ENCODE measurements at regions not wholly inside any gene's neighbourhood (a gene's known extent, or its start where the extent isn't known, plus 50 kb on each side); places are given as distances from the start of the nearest gene placed in this dataset.
"Not testable (repeated sequence)": the region's sequence is repeated elsewhere in the genome, so short reads cannot be mapped to it uniquely, and the experiment has no call there.

DNA sequence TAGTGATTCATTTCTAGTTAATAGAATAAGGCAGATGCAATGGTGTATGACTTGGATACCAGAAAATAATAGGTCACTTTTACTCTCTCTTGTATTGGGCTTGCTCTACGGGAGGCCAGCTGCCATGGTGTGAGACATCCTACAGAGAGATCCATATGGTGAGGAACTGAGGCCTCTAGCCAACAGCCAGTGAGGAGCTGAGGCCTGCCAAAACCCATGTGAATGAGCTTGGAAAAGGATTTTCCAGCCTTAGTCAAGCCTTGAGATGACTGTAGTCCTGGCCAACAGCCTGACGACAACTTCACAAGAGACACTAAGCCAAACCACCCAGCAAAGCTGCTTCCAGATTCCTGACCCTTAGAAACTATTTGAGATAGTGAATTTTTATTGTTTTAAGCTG lies 1300.2 kb downstream of the RAPGEF2 start:
- DNase-seq (ENCODE audit: low read depth in 2 of 3, low spot score in 1 of 3) = no peak

DNA sequence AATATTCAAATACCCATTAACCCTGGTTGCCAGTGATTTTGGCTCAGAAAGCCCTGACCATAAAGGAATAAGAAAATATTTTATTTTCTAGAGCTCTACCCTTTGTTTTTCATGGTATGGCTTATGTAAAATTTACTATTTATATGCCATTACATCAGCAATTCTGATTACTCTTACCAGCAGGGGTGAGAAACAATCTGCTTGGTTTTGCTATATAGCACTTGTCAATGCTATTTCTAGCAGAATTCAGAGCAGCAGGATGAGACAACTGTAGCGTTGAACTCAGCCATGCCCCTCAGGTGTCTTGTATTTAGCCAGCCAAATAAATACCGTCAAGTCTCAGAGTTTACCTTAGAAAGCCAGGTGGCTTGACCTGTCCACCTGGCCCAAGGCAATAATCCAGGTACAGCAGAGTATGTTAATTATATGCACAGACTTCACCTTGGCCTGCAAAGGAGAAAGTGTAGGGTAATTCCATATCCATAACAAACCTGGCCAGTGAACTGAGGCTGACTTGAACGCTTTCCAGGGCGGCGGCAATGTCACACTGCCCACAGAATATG lies 1303.5 kb downstream of the RAPGEF2 start:
- no peak for DNase-seq (ENCODE audit: low read depth in 2 of 3, low spot score in 1 of 3)

DNA sequence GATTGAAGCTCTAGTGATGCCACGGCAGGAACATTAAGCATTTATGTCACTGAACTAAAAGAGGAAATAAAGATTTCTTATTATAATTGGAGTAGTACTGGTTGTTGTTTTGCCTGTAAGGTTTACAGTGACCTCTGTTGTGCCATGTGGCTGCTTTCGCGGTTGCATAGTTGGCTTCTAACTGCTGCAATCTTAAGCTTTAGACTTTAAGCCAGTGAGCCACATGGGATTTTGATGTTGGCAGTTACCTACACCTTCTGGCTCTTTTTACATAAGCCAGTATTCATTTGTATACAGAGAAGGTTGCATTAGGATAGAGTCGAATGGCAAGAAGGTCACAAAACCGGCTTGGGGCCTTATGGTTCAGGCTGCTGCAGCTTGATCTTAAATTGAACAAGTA lies 1311.6 kb downstream of the RAPGEF2 start:
- DNase-seq (ENCODE audit: low read depth in 2 of 3, low spot score in 1 of 3) = no peak

DNA sequence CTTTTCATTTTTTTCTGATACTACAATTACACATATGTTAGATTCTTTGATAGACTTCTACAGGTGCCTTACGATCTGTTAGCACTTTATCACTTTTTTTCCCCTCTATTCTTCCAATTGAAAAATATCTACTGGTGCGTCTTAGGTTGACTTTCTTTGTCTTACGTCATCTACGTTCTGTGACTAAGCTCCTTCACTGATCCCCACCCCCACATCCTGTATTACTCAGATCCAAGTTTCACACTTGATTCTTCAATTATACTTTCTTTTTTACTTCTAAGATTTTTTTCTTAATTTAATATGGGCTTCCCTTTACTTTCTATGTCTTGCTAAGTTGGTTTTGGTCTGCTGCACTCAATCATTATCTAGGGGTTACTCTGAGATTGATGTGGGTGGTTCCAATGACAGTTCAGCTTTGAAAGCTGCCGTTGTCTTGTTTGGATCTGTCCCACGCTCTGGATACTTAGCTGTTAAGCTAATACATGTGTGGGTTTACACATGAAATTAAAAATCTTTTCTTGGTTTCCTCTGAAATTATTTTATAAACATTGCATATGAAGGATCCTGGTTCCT lies 1321.1 kb downstream of the RAPGEF2 start:
- no peak for DNase-seq (ENCODE audit: low read depth in 2 of 3, low spot score in 1 of 3)

DNA sequence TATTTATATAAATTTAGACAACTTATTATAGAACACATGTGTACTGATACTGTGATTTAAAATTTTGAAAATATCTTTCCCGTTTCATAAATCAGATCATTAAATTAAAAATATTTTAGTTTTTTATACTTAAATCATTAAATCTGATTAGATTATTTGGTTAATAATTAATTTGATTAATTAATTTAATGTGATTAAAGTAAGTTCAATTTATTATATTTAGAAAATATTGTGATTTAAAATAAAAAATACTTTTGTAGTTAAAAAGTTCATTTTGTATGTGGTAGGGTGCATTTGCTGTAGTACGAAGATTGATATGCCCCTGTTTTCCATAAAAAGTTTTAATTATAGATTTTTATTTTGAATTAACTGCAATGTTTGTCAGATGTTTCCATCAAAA lies 1323.4 kb downstream of the RAPGEF2 start:
- DNase-seq (ENCODE audit: low read depth in 2 of 3, low spot score in 1 of 3) = no peak

DNA sequence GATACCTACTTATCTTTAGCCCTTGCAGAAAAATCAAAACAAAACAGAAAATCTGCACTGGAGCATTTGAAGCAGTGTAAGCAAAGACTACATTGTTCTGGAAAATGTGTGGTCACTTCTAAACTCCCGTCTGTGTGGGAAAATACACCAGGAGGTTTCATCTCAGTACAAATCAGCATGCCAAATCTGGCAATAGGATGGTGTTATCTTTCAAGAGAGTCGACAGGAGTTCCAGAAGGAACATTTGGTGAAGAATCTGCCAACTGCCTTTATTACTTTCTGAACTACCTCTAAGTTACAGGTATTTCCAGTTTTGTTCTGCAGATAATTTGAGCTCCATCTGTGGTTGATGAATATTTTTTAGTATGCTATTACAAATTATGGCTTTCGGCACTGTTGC lies 1348.0 kb downstream of the RAPGEF2 start:
- no peak for DNase-seq (ENCODE audit: low read depth in 2 of 3, low spot score in 1 of 3)

DNA sequence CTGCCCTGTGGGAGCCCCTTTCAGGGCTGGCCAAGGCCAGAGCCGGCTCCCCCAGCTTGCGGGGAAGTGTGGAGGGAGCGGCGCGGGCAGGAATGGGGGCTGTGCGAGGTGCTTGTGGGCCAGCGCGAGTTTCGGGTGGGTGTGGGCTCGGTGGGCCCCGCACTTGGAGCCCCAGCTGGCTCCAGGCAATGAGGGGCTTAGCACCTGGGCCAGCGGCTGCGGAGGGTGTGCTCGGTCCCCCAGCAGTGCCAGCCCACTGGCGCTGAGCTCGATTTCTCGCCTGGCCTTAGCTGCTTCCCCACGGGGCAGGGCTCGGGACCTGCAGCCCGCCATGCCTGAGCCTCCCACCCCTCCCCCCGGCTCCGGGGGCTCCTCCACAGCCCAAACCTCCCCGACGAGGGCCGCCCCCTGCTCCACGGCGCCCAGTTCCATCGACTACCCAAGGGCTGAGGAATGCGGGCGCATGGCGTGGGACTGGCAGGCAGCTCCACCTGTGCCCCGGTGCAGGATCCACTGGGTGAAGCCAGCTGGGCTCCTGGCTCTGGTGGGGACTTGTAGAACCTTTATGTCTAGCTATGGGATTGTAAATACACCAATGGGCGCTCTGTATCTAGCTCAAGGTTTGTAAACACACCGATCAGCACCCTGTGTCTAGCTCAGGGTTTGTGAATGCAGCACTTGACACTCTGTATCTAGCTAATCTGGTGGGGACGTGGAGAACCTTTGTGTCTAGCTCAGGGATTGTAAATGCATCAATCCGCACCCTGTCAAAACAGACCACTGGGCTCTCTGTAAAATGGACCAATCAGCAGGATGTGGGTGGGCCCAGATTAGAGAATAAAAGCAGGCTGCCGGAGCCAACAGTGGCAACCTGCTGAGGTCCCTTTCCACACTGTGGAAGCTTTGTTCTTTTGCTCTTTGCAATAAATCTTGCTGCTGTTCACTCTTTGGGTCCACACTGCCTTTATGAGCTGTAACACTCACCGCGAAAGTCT lies 1379.1 kb downstream of the RAPGEF2 start:
- not testable (repeated sequence) for DNase-seq (ENCODE audit: low read depth in 2 of 3, low spot score in 1 of 3)

DNA sequence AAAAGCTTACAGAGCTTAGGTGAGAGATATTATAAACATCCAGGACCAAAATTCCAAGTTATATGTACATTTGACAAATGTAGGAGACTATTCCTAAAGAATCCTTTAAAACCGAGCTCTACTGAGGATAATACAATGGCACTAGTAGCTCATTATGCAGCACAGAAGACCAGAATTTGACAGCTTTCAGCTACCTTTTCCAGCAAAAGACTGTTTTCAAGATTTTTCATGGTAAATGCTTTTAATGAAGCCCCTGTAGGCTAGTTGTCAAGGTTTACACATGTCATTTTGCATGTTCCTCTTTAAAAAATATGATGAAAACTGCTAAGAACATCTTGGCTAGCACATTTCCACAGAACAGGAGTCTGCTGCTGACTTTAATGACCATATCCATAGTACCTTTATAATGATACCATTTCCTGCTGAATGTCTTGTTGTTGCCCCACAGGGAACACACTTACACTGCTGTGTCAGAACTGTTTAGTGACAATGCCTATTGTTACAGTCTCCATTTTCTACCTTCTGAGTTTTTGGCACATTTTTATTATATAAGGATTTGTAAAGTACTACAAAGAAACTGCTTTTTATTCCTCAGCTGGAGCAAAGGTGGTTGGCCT lies 1382.3 kb downstream of the RAPGEF2 start:
- no peak for DNase-seq (ENCODE audit: low read depth in 2 of 3, low spot score in 1 of 3)

DNA sequence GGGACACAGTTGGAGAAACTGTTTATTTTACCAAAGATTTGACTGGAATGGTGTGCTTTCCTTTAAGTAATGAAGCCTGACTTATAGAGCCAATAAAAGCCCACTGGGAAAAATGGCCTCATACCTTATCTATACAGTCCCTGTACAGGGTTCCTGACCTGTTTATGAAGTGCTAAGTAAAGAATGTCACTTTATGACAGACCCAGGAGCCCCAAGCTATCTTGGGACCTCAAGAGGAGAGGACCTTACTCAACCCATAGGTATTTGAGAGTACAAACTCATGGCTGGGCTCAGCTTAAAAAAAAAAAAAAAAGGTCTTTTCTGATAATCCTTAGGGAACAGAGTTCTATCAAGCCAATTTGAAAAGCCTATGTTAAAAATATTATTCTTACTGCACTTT lies 1389.3 kb downstream of the RAPGEF2 start:
- DNase-seq (ENCODE audit: low read depth in 2 of 3, low spot score in 1 of 3) = no peak

DNA sequence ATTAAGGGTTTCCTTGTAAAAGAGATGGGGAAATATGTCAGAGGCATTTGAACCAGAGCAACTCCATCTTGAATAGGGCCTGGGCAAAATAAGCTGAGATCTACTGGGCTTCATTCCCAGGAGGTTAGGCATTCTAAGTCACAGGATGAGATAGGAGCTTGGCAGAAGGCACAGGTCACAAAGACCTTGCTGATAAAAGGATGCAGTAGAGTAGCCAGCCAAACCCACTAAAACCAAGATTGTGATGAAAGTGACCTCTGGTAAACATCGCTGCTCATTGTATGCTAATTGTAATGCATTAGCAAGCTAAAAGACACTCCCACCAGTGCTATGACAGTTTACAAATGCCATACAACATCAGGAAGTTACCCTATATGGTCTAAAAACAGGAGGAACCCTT lies 1390.3 kb downstream of the RAPGEF2 start:
- no peak for DNase-seq (ENCODE audit: low read depth in 2 of 3, low spot score in 1 of 3)

DNA sequence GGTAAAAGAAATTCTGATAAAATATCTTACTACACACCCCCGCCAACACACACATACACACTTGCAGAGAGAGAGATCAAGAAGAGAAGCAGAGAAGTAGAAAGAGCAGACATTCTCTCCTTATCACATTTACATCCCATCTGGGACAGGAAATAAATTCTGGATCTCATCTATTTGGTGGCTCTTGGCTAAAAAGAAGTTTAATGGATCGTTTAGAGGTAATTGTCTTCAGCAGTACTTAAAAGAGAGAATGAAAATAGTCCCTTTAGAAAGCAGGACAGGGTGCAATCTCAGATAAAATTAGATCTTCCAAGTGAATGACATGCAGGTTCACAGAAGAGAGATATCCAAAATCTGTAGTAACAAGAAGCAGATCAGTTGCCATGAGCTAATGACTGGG lies 1392.5 kb downstream of the RAPGEF2 start:
- no peak for DNase-seq (ENCODE audit: low read depth in 2 of 3, low spot score in 1 of 3)

DNA sequence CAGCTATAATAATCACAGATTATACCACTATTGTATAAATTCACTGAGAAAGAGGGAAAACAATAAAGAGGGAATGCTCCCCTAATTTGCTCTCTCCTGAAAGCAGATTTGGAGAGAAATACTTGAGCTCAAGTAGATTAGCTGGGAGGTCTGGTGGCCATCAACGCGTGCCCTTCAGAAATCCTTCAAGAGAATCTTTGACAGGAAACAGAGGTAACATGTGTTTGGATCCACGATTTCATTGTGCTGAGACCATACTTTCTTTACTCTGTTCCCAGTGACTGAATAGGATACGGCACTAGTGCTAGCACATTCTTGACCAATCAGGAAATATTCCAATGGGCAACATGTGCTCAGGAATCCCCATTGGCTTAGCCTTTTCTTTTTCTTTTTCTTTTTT lies 1395.3 kb downstream of the RAPGEF2 start:
- DNase-seq (ENCODE audit: low read depth in 2 of 3, low spot score in 1 of 3) = no peak

DNA sequence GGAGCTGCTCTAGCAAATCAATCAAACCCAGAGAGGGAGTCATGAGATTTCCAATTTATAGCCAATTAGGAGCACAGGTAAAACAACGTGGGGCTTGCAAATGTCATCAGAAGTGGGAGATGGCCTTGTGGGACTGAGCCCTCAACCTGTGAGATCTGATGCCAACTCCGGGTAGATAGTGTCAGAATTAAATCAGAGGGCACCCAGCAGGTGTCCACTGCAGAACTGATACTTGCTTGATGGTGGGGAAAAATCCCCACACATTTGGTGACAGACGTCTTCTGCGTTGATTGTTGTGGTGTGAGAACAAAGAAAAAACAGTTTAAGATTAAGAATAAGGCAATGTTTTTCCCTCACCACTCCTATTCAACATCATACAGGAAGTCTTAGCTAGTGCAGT lies 1402.8 kb downstream of the RAPGEF2 start:
- no peak for DNase-seq (ENCODE audit: low read depth in 2 of 3, low spot score in 1 of 3)

DNA sequence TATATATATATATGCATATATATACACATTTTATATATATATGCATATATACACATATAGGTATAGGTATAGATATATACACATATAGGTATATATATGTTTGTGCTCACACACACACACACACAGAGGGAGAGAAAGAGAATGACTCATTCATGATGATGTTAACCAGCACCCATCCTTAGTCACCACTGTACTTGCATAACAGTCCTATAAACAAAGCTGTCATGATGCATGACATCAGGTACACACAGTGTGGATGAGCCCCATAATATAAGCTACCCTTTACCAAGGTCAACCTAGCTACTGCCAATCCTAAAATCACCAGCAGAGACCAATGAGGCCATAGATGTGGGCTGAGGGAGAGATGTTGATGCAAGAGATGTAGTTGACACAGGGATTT lies 1408.0 kb downstream of the RAPGEF2 start:
- DNase-seq (ENCODE audit: low read depth in 2 of 3, low spot score in 1 of 3) = no peak

DNA sequence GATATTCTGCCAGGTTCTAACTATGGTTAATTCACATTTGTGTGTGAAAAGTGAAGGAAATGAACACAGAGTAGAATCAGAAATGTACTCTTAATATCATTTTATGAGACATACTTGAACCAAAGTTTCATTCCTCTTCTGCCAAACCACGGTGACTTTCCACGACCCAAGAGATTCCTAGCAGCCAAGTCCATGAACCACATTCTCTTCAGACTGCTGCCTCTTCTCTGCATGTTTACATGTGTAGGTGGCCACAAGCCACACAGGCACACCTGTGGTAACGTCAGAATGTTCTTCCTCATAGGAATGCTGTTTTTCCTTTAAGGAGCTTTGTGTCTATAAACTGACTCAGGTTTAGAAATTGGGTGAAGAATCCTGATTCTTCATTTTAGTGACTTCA lies 1411.2 kb downstream of the RAPGEF2 start:
- DNase-seq (ENCODE audit: low read depth in 2 of 3, low spot score in 1 of 3) = no peak

DNA sequence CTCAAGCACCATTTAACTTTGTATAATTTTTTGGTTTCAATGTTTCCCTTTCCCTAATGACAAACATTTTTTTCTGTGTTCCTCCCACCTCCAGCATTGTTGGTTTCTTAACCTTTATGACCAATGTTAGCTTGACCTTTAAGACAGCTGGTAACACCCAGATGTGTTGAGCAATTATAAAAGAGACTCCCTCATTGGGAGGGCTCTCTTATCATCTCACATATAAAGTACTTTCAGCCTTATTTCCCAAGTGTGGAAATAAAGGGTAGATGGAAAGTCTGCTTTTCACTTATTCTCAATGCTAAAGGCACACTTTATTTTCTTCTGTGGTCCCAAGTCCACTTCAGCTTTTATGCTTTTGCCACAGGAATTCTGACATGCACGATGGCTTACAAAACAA lies 1420.4 kb downstream of the RAPGEF2 start:
- DNase-seq (ENCODE audit: low read depth in 2 of 3, low spot score in 1 of 3) = no peak

DNA sequence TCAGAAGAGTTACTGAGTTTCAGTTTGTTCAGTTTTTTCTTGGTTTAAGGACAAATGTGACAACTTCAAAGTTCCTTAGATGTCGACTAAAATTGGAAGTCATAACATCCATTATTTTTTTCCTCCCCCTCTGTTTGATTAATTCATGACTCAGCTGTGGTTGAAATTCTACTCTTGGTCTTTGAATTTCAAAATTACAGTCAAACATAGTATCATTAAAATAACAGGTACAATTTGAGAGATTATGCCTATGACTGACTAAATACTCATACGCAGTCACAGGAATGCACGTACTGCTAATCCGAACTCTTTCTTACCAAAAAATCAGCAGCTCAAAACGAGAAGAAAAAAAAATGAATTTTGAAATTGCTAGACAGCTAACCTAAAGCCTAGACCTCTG lies 1434.8 kb downstream of the RAPGEF2 start:
- DNase-seq (ENCODE audit: low read depth in 2 of 3, low spot score in 1 of 3) = no peak

DNA sequence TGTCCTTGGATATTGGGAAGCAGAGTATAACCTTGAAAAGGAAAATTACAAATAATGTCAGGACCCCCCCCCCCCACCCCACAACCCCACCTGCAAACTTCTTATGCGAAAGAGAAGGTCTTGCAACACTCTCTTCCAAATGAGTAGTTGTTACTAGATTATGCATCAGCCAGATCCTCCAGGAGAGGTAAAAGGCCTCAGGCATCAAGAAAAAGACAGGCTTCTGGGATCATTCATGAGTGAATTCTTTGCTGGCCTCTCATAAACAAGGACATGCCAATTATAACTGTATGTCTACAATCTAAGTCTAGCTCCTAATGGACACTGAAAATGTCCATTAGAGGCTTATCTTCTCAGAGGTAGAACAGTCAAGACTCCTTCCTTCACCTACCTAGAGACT lies 1443.3 kb downstream of the RAPGEF2 start:
- DNase-seq (ENCODE audit: low read depth in 2 of 3, low spot score in 1 of 3) = no peak

DNA sequence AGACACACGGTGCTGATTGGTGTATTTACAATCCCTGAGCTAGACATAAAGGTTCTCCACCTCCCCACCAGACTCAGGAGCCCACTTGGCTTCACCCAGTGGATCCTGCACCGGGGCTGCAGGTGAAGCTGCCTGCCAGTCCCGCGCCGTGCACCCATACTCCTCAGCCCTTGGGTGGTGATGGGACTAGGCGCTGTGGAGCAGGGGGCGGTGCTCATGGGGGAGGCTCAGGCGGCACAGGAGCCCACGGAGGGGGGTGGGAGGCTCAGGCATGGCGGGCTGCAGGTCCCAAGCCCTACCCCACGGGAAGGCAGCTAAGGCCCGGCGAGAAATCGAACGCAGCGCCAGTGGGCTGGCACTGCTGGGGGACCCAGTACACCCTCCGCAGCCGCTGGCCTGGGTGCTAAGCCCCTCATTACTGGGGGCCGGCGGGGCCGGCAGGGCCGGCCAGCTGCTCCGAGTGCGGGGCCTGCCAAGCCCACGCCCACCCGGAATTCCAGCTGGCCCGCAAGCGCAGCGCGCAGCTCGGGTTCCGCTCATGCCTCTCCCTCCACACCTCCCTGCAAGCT lies 1447.2 kb downstream of the RAPGEF2 start:
- DNase-seq (ENCODE audit: low read depth in 2 of 3, low spot score in 1 of 3) = not testable (repeated sequence)

DNA sequence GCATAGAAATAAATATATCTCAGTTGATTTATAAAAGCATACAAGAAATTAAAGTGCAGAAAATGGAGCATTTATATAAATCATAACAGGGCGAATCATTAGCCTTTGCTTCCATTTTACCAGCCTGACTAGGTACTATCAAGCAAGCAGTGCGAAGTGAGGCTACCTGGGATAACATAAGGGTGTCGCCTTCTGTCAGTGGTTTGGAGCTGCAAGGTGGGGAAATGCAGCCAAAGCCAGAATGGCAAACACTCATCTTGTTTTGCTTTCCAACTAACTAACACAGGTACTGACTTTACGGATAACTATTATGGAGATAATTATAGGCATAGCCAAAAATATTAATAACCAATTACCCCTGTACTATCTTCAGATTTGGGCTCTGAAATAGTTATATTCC lies 1459.8 kb downstream of the RAPGEF2 start:
- DNase-seq (ENCODE audit: low read depth in 2 of 3, low spot score in 1 of 3) = no peak

DNA sequence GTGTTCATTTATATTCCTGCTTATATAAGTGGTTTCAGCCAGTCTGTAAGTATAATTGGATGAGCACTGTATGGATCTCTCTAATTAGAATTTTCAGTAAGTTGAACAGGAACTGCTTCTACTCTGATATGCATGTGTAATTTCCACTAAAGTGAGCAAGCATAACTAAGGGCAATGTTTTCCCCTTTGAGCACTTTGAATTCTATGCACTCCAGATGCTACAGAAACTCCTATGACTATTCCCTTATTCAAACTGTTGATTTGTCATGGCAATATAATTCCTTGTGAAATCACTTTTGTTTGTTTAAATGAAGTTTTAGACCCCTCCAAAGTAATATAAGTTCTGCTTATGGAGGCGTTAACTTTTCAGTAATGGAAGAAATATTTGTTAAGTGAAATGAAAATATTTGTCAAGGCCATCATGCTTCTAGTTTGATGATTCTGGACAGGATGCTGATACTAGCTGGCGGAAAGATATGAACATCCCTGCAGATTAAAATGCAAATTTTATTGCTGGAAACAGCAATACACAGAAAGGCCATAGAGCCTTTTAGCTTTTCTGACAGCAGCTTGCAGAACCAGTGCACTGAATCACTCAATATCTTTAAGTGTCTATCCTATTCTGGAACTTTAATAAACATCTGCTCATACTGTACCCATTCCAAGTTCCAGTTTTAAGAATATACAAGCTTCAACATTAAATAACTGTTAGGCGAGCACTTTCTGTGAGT lies 1460.8 kb downstream of the RAPGEF2 start:
- DNase-seq (ENCODE audit: low read depth in 2 of 3, low spot score in 1 of 3) = no peak

Data from stimulated activated CD4-positive, alpha-beta T cell treated with anti-CD3 and anti-CD28 coated beads, Interleukin-12 subunit alpha, Interleukin-12 subunit beta, amount 100 ng/mL, for 48 hours (primary cell).